PC-9 (cell line): ENCODE measurements at regions not wholly inside any gene's neighbourhood (a gene's known extent, or its start where the extent isn't known, plus 50 kb on each side); places are given as distances from the start of the nearest gene placed in this dataset.

Source experiments
- BruUV-seq: library from RNA; stranded (reverse); fragments of 400-500 nt; replicated peaks from 2 replicates; lab custom pipeline; 2021; lab: Mats Ljungman, UMichigan
- CTCF ChIA-PET: fragments of 300-600 bp; sonication (Branson Sonifier 250); formaldehyde crosslinking; loops from one replicate; lab custom pipeline; 2022; ENCODE audit warnings: antibody characterized with exemption; lab: Charles Lee
- POLR2A ChIA-PET: fragments of 300-600 bp; sonication (Branson Sonifier 250); formaldehyde crosslinking; loops from one replicate; lab custom pipeline; 2022; ENCODE audit warnings: antibody characterized with exemption; ENCODE audit not compliant: unreplicated experiment; lab: Charles Lee
- DNase-seq, 2 experiments: peaks; one replicate each; pipeline versions ENCODE4 v3.0.0 to v3.0.0-alpha.2; 2015 to 2022; ENCODE audit warnings: mixed read lengths in 1 of 2
- H2AFZ ChIP-seq: fragments of 200-600 bp; sonication (generic); 2 replicates; pipeline ENCODE4 v1.8.1; 2017; ENCODE audit warnings: antibody characterized with exemption
- H3F3A ChIP-seq: fragments of 200-600 bp; sonication (generic); 2 replicates; pipeline ENCODE4 v1.8.1; 2017; ENCODE audit warnings: antibody characterized with exemption, mild to moderate bottlenecking, low read depth; ENCODE audit not compliant: insufficient read depth
- H3K27ac ChIP-seq: fragments of 200-600 bp; sonication (generic); 2 replicates; pipeline ENCODE4 v1.6.1; 2016; ENCODE audit warnings: mixed run types
- H3K27me3 ChIP-seq: fragments of 200-600 bp; sonication (generic); 2 replicates; pipeline ENCODE4 v1.6.1; 2016; ENCODE audit warnings: low read depth, mixed run types; ENCODE audit not compliant: insufficient read depth
- H3K36me3 ChIP-seq: fragments of 200-600 bp; sonication (generic); 2 replicates; pipeline ENCODE4 v1.6.1; 2016; ENCODE audit warnings: low read depth, mixed run types
- H3K4me1 ChIP-seq: fragments of 200-600 bp; sonication (generic); replicated peaks from 2 replicates; pipeline ENCODE4 v1.6.1; 2016; ENCODE audit warnings: mixed run types; ENCODE audit not compliant: insufficient read depth
- H3K4me2 ChIP-seq: fragments of 200-600 bp; sonication (generic); 2 replicates; pipeline ENCODE4 v1.6.1; 2017; ENCODE audit warnings: mixed run types
- H3K4me3 ChIP-seq: fragments of 200-600 bp; sonication (generic); 2 replicates; pipeline ENCODE4 v1.6.1; 2016; ENCODE audit warnings: mixed run types
- H3K79me2 ChIP-seq: fragments of 200-600 bp; sonication (generic); 2 replicates; pipeline ENCODE4 v1.6.1; 2017; ENCODE audit warnings: low read depth, mixed run types
- H3K9me2 ChIP-seq: fragments of 200-600 bp; sonication (generic); 2 replicates; pipeline ENCODE4 v1.8.1; 2017; ENCODE audit warnings: mild to moderate bottlenecking; ENCODE audit not compliant: insufficient read depth
- H3K9me3 ChIP-seq: fragments of 200-600 bp; sonication (generic); 2 replicates; pipeline ENCODE4 v1.8.1; 2016; ENCODE audit warnings: low read depth; ENCODE audit not compliant: insufficient read depth
- H4K20me1 ChIP-seq: fragments of 200-600 bp; sonication (generic); 2 replicates; pipeline ENCODE4 v1.8.1; 2017; ENCODE audit not compliant: insufficient read depth
- EZH2 ChIP-seq: fragments of 200-600 bp; sonication (generic); IDR thresholded peaks from 2 replicates; pipeline ENCODE4 v1.8.0; 2017; ENCODE audit warnings: antibody characterized with exemption, low read depth
- intact Hi-C: fragments of 100-400 bp; cut with micrococcal nuclease; formaldehyde crosslinking; loops from one replicate; pipeline ENCODE4 v1.10.0; 2022; ENCODE audit not compliant: unreplicated experiment
- TF ChIP-seq, protein P1 (sequence below): fragments of 200-600 bp; sonication (generic); conservative IDR thresholded peaks from 2 replicates; pipeline ENCODE4 v1.6.1; 2017; ENCODE audit warnings: mixed run types, antibody characterized with exemption, mild to moderate bottlenecking, moderate library complexity

DNA sequence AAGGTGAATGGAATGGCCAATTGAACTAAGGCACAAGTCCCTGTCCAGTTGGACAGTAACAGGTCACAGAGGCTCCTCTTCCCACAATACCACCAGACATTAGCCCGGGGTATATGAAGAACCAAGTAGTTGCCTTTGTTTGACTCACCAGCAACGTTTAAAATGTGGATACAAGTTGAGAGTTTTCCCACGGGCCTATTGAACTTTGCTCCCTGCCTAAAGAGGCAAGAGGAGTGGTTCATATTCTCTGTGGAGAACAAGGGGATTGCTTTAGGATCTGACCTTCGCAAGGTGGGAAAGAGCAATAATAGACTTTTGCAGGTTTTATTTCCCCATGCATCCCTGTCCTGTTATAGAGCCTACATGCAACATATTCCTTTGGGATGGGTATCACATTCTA lies 177.2 kb downstream of the POU4F1 start:
- H3K79me2 ChIP-seq: no peaks in the 10 kb centered on the region
- H3K27me3 ChIP-seq: no peaks in the 10 kb centered on the region
- DNase-seq: no peak
- CTCF ChIA-PET: no interaction called here
- no peak overlapping the region for H3K4me2 ChIP-seq
- no peaks in the 10 kb centered on the region for H3K9me3 ChIP-seq
- BruUV-seq: no TSS peak
- no peaks in the 10 kb centered on the region for H3K36me3 ChIP-seq
- H3K4me3 ChIP-seq: no peak overlapping the region
- POLR2A ChIA-PET: no interaction called here
- H3K9me2 ChIP-seq: no peaks in the 10 kb centered on the region
- TF ChIP-seq, protein P1, sequence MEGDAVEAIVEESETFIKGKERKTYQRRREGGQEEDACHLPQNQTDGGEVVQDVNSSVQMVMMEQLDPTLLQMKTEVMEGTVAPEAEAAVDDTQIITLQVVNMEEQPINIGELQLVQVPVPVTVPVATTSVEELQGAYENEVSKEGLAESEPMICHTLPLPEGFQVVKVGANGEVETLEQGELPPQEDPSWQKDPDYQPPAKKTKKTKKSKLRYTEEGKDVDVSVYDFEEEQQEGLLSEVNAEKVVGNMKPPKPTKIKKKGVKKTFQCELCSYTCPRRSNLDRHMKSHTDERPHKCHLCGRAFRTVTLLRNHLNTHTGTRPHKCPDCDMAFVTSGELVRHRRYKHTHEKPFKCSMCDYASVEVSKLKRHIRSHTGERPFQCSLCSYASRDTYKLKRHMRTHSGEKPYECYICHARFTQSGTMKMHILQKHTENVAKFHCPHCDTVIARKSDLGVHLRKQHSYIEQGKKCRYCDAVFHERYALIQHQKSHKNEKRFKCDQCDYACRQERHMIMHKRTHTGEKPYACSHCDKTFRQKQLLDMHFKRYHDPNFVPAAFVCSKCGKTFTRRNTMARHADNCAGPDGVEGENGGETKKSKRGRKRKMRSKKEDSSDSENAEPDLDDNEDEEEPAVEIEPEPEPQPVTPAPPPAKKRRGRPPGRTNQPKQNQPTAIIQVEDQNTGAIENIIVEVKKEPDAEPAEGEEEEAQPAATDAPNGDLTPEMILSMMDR: no peak
- no peak for TF ChIP-seq EZH2
- no peak overlapping the region for H2AFZ ChIP-seq
- H3K4me1 ChIP-seq: no peaks in the 10 kb centered on the region
- intact Hi-C loops: no loop called here
- no peaks in the 10 kb centered on the region for H3F3A ChIP-seq
- no peak overlapping the region for H3K27ac ChIP-seq
- no peaks in the 10 kb centered on the region for H4K20me1 ChIP-seq

DNA sequence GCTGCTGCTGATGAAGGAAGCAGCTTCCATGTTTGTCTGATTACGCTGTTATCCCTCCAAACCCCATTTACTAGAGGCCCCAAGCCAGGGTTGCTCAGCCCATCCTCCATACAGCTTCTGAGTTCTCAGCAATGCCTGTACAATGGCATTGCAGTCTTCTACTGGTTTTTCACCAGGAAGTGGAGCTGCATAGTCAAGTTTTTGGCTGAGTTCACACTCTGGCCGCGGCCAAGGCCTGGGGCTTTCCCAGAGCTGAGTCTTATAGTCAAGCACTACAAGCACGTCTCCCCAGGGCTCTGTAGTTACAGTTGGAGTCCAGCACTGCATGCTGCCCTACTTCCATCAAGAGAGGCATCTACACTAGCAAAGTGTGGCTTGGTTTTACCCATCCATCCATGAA lies 182.5 kb downstream of the POU4F1 start:
- no peaks in the 10 kb centered on the region for H3K9me3 ChIP-seq
- ChIA-PET CTCF (no interaction called here), POLR2A (no interaction called here)
- H3K79me2 ChIP-seq: no peaks in the 10 kb centered on the region
- no peaks in the 10 kb centered on the region for H3K9me2 ChIP-seq
- no peak overlapping the region for H3K4me3 ChIP-seq
- H2AFZ ChIP-seq: no peak overlapping the region
- intact Hi-C loops: no loop called here
- no peaks in the 10 kb centered on the region for H3K27me3 ChIP-seq
- no peak overlapping the region for H3K27ac ChIP-seq
- no peaks in the 10 kb centered on the region for H4K20me1 ChIP-seq
- H3K4me2 ChIP-seq: no peak overlapping the region
- DNase-seq: no peak
- no peaks in the 10 kb centered on the region for H3K36me3 ChIP-seq
- BruUV-seq: no TSS peak
- H3K4me1 ChIP-seq: no peaks in the 10 kb centered on the region
- TF ChIP-seq, protein P1: no peak
- TF ChIP-seq EZH2: no peak
- no peaks in the 10 kb centered on the region for H3F3A ChIP-seq

DNA sequence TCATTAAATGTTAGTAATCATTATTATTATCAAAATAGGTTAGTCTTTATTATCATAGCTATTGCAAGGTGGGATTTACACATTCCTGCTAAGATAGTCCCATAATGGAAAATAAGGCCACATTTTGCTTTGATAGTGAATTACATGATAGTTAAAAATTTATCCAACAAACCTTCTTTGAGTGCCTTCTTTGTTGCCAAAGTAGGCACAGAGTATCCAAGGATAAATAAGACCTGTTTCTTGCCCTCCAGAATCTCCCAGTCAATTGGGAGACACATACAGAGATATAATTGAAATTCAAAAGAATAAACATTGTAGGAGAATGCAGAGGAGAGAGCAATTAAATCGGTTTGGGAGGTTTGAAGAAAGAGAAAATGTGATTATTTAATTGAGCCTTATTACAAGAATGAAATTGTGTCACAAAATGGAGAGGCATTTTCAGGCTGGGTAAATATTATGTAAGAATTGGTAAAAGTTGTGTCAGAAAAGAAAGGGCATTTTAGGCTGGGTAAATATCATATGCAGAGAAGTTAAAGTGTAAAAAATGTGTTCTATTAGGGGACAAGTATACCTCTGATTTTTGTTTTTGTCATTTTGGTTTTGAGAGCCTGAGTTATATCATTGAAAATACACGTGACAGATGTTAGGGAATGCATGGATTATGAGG lies 189.3 kb downstream of the POU4F1 start:
- H2AFZ ChIP-seq: no peak overlapping the region
- H3K9me3 ChIP-seq: no peaks in the 10 kb centered on the region
- no peaks in the 10 kb centered on the region for H4K20me1 ChIP-seq
- no peaks in the 10 kb centered on the region for H3K4me1 ChIP-seq
- TF ChIP-seq, protein P1: no peak
- TF ChIP-seq EZH2: no peak
- no peak overlapping the region for H3K27ac ChIP-seq
- DNase-seq: no peak
- no peaks in the 10 kb centered on the region for H3K79me2 ChIP-seq
- no peak overlapping the region for H3K4me3 ChIP-seq
- BruUV-seq: no TSS peak
- H3K9me2 ChIP-seq: no peaks in the 10 kb centered on the region
- no peaks in the 10 kb centered on the region for H3K36me3 ChIP-seq
- no peak overlapping the region for H3K4me2 ChIP-seq
- ChIA-PET CTCF (no interaction called here), POLR2A (no interaction called here)
- H3F3A ChIP-seq: no peaks in the 10 kb centered on the region
- H3K27me3 ChIP-seq: no peaks in the 10 kb centered on the region
- intact Hi-C loops: no loop called here
